ENCODE measurements at regions not wholly inside any gene's neighbourhood (a gene's known extent, or its start where the extent isn't known, plus 50 kb on each side); places are given as distances from the start of the nearest gene placed in this dataset.

GRCh38 chr9:29796291-29796952 is 2223.1 kb upstream of the C9orf72 start:
- no peak for DNase-seq

GRCh38 chr9:29798599-29798998 is 2225.3 kb upstream of the C9orf72 start:
- no peak for DNase-seq

GRCh38 chr9:29799227-29799626 is 2225.9 kb upstream of the C9orf72 start:
- DNase-seq: no peak

GRCh38 chr9:29800821-29801220 is 2227.5 kb upstream of the C9orf72 start:
- no peak for DNase-seq

- no peak for DNase-seq
These were observed 2229.2 kb upstream of the C9orf72 start for GRCh38 chr9:29802454-29802853.

- no peak for DNase-seq
These were observed 2233.8 kb upstream of the C9orf72 start for GRCh38 chr9:29806937-29807618.

- DNase-seq: no peak
These were observed 2243.8 kb upstream of the C9orf72 start for GRCh38 chr9:29816954-29817703.

- no peak for DNase-seq
These were observed 2249.2 kb upstream of the C9orf72 start for GRCh38 chr9:29822458-29822857.

- no peak for DNase-seq
These were observed 2253.1 kb upstream of the C9orf72 start for GRCh38 chr9:29826421-29826820.

GRCh38 chr9:29830821-29831220 is 2257.5 kb upstream of the C9orf72 start:
- peak; percentile 70 for DNase-seq

- DNase-seq: no peak
These were observed 2265.3 kb upstream of the C9orf72 start for GRCh38 chr9:29838491-29839020.

- DNase-seq: no peak
These were observed 2271.0 kb upstream of the C9orf72 start for GRCh38 chr9:29844251-29844650.

- DNase-seq: no peak
These were observed 2277.4 kb upstream of the C9orf72 start for GRCh38 chr9:29850664-29851063.

- DNase-seq: no peak
These were observed 2288.5 kb upstream of the C9orf72 start for GRCh38 chr9:29861803-29862202.

GRCh38 chr9:29865764-29866313 is 2292.6 kb upstream of the C9orf72 start:
- DNase-seq: no peak

- DNase-seq: no peak
These were observed 2293.3 kb upstream of the C9orf72 start for GRCh38 chr9:29866556-29866955.

- DNase-seq: no peak
These were observed 2300.3 kb upstream of the C9orf72 start for GRCh38 chr9:29873579-29873978.

GRCh38 chr9:29875547-29875946 is 2302.3 kb upstream of the C9orf72 start:
- DNase-seq: no peak

- no peak for DNase-seq
These were observed 2309.5 kb upstream of the C9orf72 start for GRCh38 chr9:29882767-29883166.

- no peak for DNase-seq
These were observed 2332.8 kb upstream of the C9orf72 start for GRCh38 chr9:29906065-29906464.

GRCh38 chr9:29928072-29928471 is 2354.8 kb upstream of the C9orf72 start:
- no peak for DNase-seq

- no peak for DNase-seq
These were observed 2366.3 kb upstream of the C9orf72 start for GRCh38 chr9:29939559-29939958.

GRCh38 chr9:29945012-29945411 is 2371.7 kb upstream of the C9orf72 start:
- DNase-seq: no peak

Data from NCI-H82 (cell line).